ENCODE measurements at regions not wholly inside any gene's neighbourhood (a gene's known extent, or its start where the extent isn't known, plus 50 kb on each side); places are given as distances from the start of the nearest gene placed in this dataset.

GRCh38 chr6:14707971-14708465, 537.9 kb upstream of the JARID2 start:
- TF ChIP-seq CTCF (IDR thresholded peaks at IDR 0.05) (no peak), POLR2A (IDR thresholded peaks at IDR 0.05) (no peak), POLR2AphosphoS5 (IDR thresholded peaks at IDR 0.05) (no peak), EP300 (IDR thresholded peaks at IDR 0.05) (no peak)

All from sigmoid colon (tissue), 4 donors.